SK-N-SH (cell line): ENCODE measurements at regions not wholly inside any gene's neighbourhood (a gene's known extent, or its start where the extent isn't known, plus 50 kb on each side); places are given as distances from the start of the nearest gene placed in this dataset.

Experiments used
- CTCF ChIA-PET: fragments of 300-600, 350-600 bp; formaldehyde crosslinking; extraction: SDS; loops from one replicate; lab custom pipeline; 2021; lab: Yijun Ruan, JAX
- POLR2A ChIA-PET: fragments of 350-600 bp; sonication (Branson Sonifier 250); formaldehyde crosslinking; extraction: SDS; loops from one replicate; lab custom pipeline; 2020; ENCODE audit warnings: antibody characterized with exemption, inconsistent platforms; lab: Yijun Ruan, JAX
- DNase-seq: peaks from one replicate; pipeline ENCODE4 v3.0.0; 2012
- H2AFZ ChIP-seq: fragments of 200-600 bp; sonication (generic); 2 replicates; pipeline ENCODE4 v1.8.1; 2016; ENCODE audit warnings: antibody characterized with exemption, mild to moderate bottlenecking, low read depth
- H3F3A ChIP-seq: fragments of 200-600 bp; sonication (generic); replicated peaks from 2 replicates; pipeline ENCODE3; 2016; ENCODE audit warnings: antibody characterized with exemption, mild to moderate bottlenecking; ENCODE audit not compliant: insufficient read depth
- H3K27ac ChIP-seq, 2 experiments: fragments of 200-500 bp in 1 of 2; fragments of 200-600 bp in 1 of 2; sonication (Bioruptor generic) in 1 of 2; sonication (generic), shearing (Covaris generic) in 1 of 2; 2 replicates each; pipeline versions ENCODE4 v1.5.1 to v1.6.1; 2014 to 2016; ENCODE audit warnings: low read depth in 2 of 2, inconsistent platforms in 1 of 2, low read length in 1 of 2, mild to moderate bottlenecking in 1 of 2, mixed read lengths in 1 of 2
- H3K27me3 ChIP-seq: fragments of 200-600 bp; sonication (generic), shearing (Covaris generic); 2 replicates; pipeline ENCODE4 v1.6.1; 2016; ENCODE audit warnings: mixed run types; ENCODE audit not compliant: insufficient read depth
- H3K36me3 ChIP-seq, 2 experiments: fragments of 200-500 bp in 1 of 2; fragments of 200-600 bp in 1 of 2; sonication (Bioruptor generic) in 1 of 2; sonication (generic) in 1 of 2; replicated peaks in 1 of 2; 2 replicates each; pipeline versions ENCODE3 to v1.5.1; 2014 to 2016; ENCODE audit warnings: low read length in 1 of 2, mild to moderate bottlenecking in 1 of 2; ENCODE audit not compliant: insufficient read depth in 2 of 2, control insufficient read depth in 1 of 2
- H3K4me1 ChIP-seq, 2 experiments: fragments of 200-500 bp in 1 of 2; fragments of 200-600 bp in 1 of 2; sonication (Bioruptor generic) in 1 of 2; sonication (generic), shearing (Covaris generic) in 1 of 2; 2 replicates each; pipeline versions ENCODE4 v1.5.1 to v1.6.1; 2014 to 2016; ENCODE audit warnings: low read depth in 1 of 2, low read length in 1 of 2, mixed run types in 1 of 2; ENCODE audit not compliant: insufficient read depth in 2 of 2, control insufficient read depth in 1 of 2
- H3K4me2 ChIP-seq: fragments of 200-600 bp; sonication (generic), shearing (Covaris generic); 2 replicates; pipeline ENCODE4 v1.6.1; 2017; ENCODE audit warnings: mixed run types
- H3K4me3 ChIP-seq, 2 experiments: fragments of 200-500 bp in 1 of 2; fragments of 200-600 bp in 1 of 2; sonication (Bioruptor generic) in 1 of 2; sonication (generic), shearing (Covaris generic) in 1 of 2; 2 replicates each; pipeline versions ENCODE4 v1.5.1 to v1.8.1; 2014 to 2016; ENCODE audit warnings: low read depth in 2 of 2, inconsistent platforms in 1 of 2, low read length in 1 of 2, mild to moderate bottlenecking in 1 of 2, mixed read lengths in 1 of 2, moderate library complexity in 1 of 2
- H3K79me2 ChIP-seq: fragments of 200-600 bp; sonication (generic); 2 replicates; pipeline ENCODE4 v1.8.1; 2017; ENCODE audit warnings: mild to moderate bottlenecking; ENCODE audit not compliant: insufficient read depth
- H3K9ac ChIP-seq: fragments of 200-600 bp; sonication (generic); 2 replicates; pipeline ENCODE4 v1.6.1; 2017; ENCODE audit warnings: mixed run types
- H3K9me2 ChIP-seq: fragments of 200-600 bp; sonication (generic); 2 replicates; pipeline ENCODE4 v1.6.1; 2017; ENCODE audit warnings: mixed run types
- H3K9me3 ChIP-seq: fragments of 200-600 bp; sonication (generic); 2 replicates; pipeline ENCODE4 v1.6.1; 2017; ENCODE audit warnings: mixed run types, mild to moderate bottlenecking, moderate library complexity
- H4K20me1 ChIP-seq: fragments of 200-600 bp; sonication (generic); 2 replicates; pipeline ENCODE4 v1.6.1; 2017; ENCODE audit warnings: mild to moderate bottlenecking, mixed run types; ENCODE audit not compliant: insufficient read depth
- GABPA ChIP-seq: IDR thresholded peaks from 2 replicates; pipeline ENCODE4 v1.4.0; 2012; ENCODE audit warnings: low read depth, mild to moderate bottlenecking
- JUND ChIP-seq: IDR thresholded peaks from 2 replicates; pipeline ENCODE4 v1.4.0; 2012
- MAX ChIP-seq: IDR thresholded peaks from 2 replicates; pipeline ENCODE4 v1.4.0; 2012; ENCODE audit warnings: low read depth
- NFIC ChIP-seq: IDR thresholded peaks from 2 replicates; pipeline ENCODE4 v1.4.0; 2012; ENCODE audit warnings: borderline replicate concordance
- RAD21 ChIP-seq: IDR thresholded peaks from 2 replicates; pipeline ENCODE4 v1.6.1; 2012; ENCODE audit warnings: mild to moderate bottlenecking, low read length
- RCOR1 ChIP-seq: fragments of 150-350 bp; IDR thresholded peaks from 2 replicates; pipeline ENCODE4 v1.6.1; 2017; ENCODE audit warnings: antibody characterized with exemption, low read length
- RFX5 ChIP-seq: IDR thresholded peaks from 2 replicates; pipeline ENCODE4 v1.6.1; 2012; ENCODE audit warnings: mild to moderate bottlenecking, improper control_type of control experiment, low read length
- RXRA ChIP-seq: IDR thresholded peaks from 2 replicates; pipeline ENCODE4 v1.4.0; 2012; ENCODE audit warnings: low read depth, mild to moderate bottlenecking, borderline replicate concordance
- SIN3A ChIP-seq: IDR thresholded peaks from 2 replicates; pipeline ENCODE4 v1.6.1; 2012; ENCODE audit warnings: low read depth, mild to moderate bottlenecking, low read length, moderate library complexity, borderline replicate concordance
- TAF1 ChIP-seq: IDR thresholded peaks from 2 replicates; pipeline ENCODE4 v1.6.1; 2012; ENCODE audit warnings: low read depth, mild to moderate bottlenecking, low read length, moderate library complexity, borderline replicate concordance
- YY1 ChIP-seq: IDR thresholded peaks from 2 replicates; pipeline ENCODE4 v1.4.0; 2012; ENCODE audit warnings: low read depth, mild to moderate bottlenecking
- WGBS: methylation state at CpG from one replicate; pipeline ENCODE4 v1.1.6; 2017; ENCODE audit warnings: low lambda C conversion rate; 5-methylcytosine and 5-hydroxymethylcytosine counted together
- TF ChIP-seq, protein P1 (sequence below): IDR thresholded peaks from 2 replicates; pipeline ENCODE4; 2012
- TF ChIP-seq, protein P2 (sequence below): fragments of 150-350 bp; IDR thresholded peaks from 2 replicates; pipeline ENCODE4 v1.6.1; 2017; ENCODE audit warnings: antibody characterized with exemption, low read length, low read depth, borderline replicate concordance
- TF ChIP-seq, protein P3 (sequence below): fragments of 200-600 bp; sonication (generic); IDR thresholded peaks from 2 replicates; pipeline ENCODE4 v1.6.1; 2017; ENCODE audit warnings: antibody characterized with exemption, mild to moderate bottlenecking, moderate library complexity
- TF ChIP-seq, protein P4 (sequence below): fragments of 150-350 bp; IDR thresholded peaks from 2 replicates; pipeline ENCODE4 v1.6.1; 2016; ENCODE audit warnings: mild to moderate bottlenecking, low read depth, low read length

DNA sequence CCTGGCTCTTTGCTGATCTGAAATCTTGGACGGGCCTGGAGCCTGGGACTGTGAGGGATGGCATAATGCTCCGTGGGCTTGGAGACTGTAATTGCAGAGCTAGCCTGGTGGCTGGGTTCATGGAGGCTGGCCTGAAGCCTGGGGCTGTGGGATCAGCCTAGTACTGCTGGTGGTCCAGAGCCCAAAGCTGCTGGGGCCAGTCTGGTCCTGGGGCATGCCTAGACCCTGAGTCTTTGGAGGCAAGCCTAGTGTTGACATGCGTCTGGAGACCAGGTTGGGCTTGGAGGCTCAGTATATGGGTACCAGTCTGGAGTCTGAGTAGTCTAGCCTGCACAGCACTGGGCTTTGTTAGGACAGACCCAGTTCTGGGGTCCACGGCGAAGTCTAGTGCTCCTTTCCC, 172.0 kb upstream of the ZC4H2 start (continued):
- TF ChIP-seq RCOR1 (no peak), GABPA (no peak), NFIC (no peak)
- TF ChIP-seq, protein P1, sequence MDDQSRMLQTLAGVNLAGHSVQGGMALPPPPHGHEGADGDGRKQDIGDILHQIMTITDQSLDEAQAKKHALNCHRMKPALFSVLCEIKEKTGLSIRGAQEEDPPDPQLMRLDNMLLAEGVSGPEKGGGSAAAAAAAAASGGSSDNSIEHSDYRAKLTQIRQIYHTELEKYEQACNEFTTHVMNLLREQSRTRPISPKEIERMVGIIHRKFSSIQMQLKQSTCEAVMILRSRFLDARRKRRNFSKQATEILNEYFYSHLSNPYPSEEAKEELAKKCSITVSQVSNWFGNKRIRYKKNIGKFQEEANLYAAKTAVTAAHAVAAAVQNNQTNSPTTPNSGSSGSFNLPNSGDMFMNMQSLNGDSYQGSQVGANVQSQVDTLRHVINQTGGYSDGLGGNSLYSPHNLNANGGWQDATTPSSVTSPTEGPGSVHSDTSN = no peak

- ChIA-PET POLR2A (no interaction called here), CTCF (no interaction called here)
- no peak overlapping the region for H3K9ac ChIP-seq
- H3K27ac ChIP-seq = no peak overlapping the region
- no peaks in the 10 kb centered on the region for H3K27me3 ChIP-seq
- H3K9me3 ChIP-seq = 0 out of 2 replicates have a peak, but pooled peaks cover 3% of the 10 kb centered on the region
- H3K4me2 ChIP-seq = no peak overlapping the region
- no peak overlapping the region for H3K4me3 ChIP-seq
- DNase-seq = no peak
- H3K4me1 ChIP-seq = no peaks in the 10 kb centered on the region
- no peaks in the 10 kb centered on the region for H3K36me3 ChIP-seq
- no peak overlapping the region for H2AFZ ChIP-seq
- TF ChIP-seq, protein P2, sequence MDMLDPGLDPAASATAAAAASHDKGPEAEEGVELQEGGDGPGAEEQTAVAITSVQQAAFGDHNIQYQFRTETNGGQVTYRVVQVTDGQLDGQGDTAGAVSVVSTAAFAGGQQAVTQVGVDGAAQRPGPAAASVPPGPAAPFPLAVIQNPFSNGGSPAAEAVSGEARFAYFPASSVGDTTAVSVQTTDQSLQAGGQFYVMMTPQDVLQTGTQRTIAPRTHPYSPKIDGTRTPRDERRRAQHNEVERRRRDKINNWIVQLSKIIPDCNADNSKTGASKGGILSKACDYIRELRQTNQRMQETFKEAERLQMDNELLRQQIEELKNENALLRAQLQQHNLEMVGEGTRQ = no peak
- TF ChIP-seq RAD21 = no peak
- no peak for TF ChIP-seq RXRA
- TF ChIP-seq, protein P3, sequence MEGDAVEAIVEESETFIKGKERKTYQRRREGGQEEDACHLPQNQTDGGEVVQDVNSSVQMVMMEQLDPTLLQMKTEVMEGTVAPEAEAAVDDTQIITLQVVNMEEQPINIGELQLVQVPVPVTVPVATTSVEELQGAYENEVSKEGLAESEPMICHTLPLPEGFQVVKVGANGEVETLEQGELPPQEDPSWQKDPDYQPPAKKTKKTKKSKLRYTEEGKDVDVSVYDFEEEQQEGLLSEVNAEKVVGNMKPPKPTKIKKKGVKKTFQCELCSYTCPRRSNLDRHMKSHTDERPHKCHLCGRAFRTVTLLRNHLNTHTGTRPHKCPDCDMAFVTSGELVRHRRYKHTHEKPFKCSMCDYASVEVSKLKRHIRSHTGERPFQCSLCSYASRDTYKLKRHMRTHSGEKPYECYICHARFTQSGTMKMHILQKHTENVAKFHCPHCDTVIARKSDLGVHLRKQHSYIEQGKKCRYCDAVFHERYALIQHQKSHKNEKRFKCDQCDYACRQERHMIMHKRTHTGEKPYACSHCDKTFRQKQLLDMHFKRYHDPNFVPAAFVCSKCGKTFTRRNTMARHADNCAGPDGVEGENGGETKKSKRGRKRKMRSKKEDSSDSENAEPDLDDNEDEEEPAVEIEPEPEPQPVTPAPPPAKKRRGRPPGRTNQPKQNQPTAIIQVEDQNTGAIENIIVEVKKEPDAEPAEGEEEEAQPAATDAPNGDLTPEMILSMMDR = no peak
- TF ChIP-seq SIN3A = no peak
- TF ChIP-seq YY1 = no peak
- TF ChIP-seq MAX = no peak
- no peak for TF ChIP-seq RFX5
- TF ChIP-seq TAF1 = no peak
- TF ChIP-seq JUND = no peak
- TF ChIP-seq, protein P4, sequence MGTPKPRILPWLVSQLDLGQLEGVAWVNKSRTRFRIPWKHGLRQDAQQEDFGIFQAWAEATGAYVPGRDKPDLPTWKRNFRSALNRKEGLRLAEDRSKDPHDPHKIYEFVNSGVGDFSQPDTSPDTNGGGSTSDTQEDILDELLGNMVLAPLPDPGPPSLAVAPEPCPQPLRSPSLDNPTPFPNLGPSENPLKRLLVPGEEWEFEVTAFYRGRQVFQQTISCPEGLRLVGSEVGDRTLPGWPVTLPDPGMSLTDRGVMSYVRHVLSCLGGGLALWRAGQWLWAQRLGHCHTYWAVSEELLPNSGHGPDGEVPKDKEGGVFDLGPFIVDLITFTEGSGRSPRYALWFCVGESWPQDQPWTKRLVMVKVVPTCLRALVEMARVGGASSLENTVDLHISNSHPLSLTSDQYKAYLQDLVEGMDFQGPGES = no peak
- H3K79me2 ChIP-seq = no peaks in the 10 kb centered on the region
- WGBS = 3% methylated on average over 1 of the region's 1 CpG
- H4K20me1 ChIP-seq = no peaks in the 10 kb centered on the region
- no peaks in the 10 kb centered on the region for H3F3A ChIP-seq
- no peaks in the 10 kb centered on the region for H3K9me2 ChIP-seq
These were observed 160.2 kb upstream of the ZC4H2 start for GRCh38 chrX:65136424-65136823.
